GM19324 (cell line): ENCODE measurements at regions not wholly inside any gene's neighbourhood (a gene's known extent, or its start where the extent isn't known, plus 50 kb on each side); places are given as distances from the start of the nearest gene placed in this dataset.
"Not testable (repeated sequence)": the region's sequence is repeated elsewhere in the genome, so short reads cannot be mapped to it uniquely, and the experiment has no call there.

Source experiments
- ATAC-seq: cut with Tn5 transposase; IDR thresholded peaks from one replicate; pipeline ENCODE4 v1.9.1; 2021; ENCODE audit warnings: mild to moderate bottlenecking, moderate library complexity; ENCODE audit not compliant: unreplicated experiment, low FRiP score

- no peak for ATAC-seq
Observed at GRCh38 chr18:42520138-42520537, 565.1 kb downstream of the PIK3C3 start.

DNA sequence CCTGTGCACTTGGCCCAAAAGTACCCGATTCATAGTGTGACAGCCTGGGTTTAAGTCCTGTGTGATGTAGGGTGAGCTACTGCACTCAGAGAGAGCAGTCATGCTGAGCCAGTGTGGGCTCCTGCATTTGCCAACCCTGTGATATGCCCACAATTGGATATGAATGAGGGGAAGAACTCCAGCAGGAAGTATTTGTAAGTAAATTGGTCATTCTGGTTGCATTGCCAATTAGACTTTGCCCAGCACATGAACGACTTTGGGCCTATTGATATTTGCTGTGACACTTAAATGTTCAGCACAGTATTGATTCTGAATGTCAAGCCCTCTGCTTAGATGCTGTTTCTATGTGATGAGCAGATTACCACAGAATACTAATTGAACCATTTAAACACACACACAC lies 570.9 kb downstream of the PIK3C3 start:
- ATAC-seq: no peak

DNA sequence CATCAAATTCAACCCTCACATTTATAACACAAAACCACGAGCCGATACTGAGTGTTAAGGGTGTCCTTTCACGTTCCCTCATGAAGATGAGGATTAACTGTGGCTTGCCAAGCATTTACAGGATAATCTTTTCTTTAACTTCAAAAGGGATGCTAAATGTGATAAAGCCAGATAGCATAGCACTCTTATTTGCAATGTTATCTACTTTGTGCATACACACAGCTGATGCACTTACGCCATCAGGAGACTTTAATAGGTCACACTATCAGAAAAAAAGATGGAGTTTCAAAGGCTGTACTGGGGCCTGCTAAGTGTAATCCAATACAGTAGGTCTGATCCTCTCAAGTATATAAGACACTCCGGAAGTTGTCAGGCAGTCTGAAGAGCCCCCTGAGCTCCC lies 572.7 kb downstream of the PIK3C3 start:
- no peak for ATAC-seq

GRCh38 chr18:42530276-42530675 lies 575.2 kb downstream of the PIK3C3 start:
- ATAC-seq: no peak

- ATAC-seq: no peak
Observed at GRCh38 chr18:42532119-42532518, 577.1 kb downstream of the PIK3C3 start.

DNA sequence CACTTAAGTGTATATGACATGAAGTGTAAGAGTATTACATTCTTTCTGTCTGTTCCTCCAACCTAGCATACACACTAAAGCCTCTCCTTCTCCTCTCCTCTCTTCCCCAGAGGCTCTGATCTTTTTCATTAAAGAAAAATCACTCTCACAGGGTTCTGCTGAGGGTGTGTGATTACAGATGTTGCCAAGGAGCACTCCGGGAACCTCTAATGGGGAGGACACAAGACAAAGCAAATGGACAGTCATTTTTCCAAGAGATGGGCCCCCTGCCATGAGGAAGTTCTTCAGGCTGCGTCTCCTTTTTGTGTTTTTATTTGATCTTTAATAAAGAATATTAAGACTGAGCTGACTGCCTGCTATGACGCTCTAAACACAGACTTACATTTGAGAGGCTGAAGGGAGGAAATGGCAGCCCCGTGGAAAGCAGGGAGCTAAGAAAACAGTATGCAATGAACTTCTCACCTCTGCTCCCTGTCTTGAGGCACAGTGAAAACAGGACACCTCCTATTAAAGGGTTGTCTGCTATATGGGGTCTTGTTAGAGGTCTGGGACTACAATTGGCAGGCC lies 578.1 kb downstream of the PIK3C3 start:
- ATAC-seq: no peak

DNA sequence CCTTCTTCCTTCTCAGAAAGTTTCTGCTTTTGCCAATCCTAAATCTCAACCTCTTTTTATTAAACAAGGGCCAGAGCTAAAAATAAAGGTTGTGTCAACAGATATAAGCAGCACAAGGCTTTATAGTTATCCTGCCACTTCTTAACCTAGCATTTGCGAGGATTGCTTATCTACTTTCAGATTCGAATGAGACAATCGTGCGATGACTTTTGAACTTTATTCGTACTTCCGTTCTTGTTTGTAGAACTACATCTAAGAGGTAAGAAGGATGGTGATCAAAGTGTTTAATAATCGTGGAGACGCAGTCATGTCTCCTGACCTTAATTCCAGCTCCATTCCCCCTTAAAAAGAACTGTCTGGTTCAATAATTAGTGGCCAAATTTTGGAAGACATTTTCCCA lies 578.6 kb downstream of the PIK3C3 start:
- ATAC-seq: no peak

GRCh38 chr18:42534313-42534712 lies 579.3 kb downstream of the PIK3C3 start:
- ATAC-seq: no peak

DNA sequence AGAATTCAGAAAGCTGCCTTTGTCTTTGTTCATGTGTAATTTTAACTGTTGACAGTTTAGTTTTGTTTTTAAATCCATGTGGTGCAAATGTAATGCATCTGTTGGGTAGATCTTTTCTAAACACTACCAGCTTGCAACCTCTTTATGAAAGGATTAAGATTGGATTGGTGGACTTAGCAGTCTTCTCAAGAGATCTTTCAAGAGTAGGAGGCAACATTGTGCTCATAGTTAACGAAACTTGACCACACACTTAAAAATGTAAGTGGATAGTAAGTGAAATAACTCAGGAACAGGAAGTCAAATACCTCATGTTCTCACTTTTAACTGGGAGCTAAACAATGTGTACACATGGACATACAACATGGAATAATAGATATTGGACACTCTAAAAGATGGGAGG lies 579.0 kb downstream of the RIT2 start:
- no peak for ATAC-seq

DNA sequence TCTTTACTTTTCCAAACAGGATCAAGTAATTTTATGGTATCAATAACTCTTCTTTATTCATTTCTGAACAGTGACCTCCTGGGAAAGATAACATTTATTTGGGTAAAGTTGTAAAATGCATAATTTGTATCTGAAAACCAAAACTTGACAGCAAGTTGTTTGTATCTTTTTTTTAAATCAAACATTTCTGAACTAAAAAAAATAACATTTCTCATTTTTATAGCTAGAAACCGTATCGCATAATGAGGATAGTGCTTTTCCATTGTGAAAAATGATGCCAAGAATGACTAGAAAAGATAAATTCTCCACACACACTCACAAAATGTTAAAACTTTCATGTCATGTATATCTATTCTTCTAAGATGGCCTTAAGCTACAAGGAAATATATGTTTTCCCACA lies 578.2 kb downstream of the RIT2 start:
- no peak for ATAC-seq

- no peak for ATAC-seq
Observed at GRCh38 chr18:42544901-42545300, 570.6 kb downstream of the RIT2 start.

DNA sequence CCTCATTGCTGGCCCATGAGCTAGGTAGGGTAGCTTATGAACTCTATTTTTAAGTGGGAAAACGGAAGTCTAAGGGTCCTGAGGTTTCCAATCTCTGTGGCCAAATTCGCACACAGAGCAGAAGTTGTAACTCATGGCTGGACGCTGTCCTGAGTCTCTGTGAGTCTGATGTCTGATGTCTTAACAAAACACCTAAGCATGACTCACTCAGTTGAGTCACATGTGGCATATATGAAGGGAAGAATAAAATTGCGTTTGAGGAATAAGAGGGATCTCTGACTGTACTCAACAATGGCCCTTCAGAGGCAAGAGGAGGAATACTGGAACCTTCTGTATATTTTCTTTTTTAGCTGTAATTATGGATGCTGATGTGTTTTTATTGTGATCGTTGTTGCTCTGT lies 569.7 kb downstream of the RIT2 start:
- no peak for ATAC-seq

- ATAC-seq: no peak
Observed at GRCh38 chr18:42548493-42548892, 567.0 kb downstream of the RIT2 start.

- no peak for ATAC-seq
Observed at GRCh38 chr18:42549596-42549995, 565.9 kb downstream of the RIT2 start.

DNA sequence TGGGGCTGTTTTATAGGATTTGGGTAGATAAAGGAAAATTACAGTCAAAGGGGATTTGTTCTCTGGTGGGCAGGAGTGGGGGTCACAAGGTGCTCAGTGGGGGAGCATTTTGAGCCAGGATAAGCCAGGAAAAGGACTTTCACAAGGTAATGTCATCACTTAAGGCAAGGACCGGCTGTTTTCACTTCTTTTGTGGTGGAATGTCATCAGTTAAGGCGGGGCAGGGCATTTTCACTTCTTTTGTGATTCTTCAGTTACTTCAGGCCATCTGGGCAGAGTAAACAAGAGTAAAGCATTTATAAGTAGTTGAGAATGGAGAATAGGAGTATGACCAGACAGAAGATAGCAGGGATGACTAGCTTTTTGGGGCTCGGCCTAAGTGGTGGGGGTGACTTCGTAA lies 562.9 kb downstream of the RIT2 start:
- not testable (repeated sequence) for ATAC-seq

- no peak for ATAC-seq
Observed at GRCh38 chr18:42559069-42559690, 556.3 kb downstream of the RIT2 start.

DNA sequence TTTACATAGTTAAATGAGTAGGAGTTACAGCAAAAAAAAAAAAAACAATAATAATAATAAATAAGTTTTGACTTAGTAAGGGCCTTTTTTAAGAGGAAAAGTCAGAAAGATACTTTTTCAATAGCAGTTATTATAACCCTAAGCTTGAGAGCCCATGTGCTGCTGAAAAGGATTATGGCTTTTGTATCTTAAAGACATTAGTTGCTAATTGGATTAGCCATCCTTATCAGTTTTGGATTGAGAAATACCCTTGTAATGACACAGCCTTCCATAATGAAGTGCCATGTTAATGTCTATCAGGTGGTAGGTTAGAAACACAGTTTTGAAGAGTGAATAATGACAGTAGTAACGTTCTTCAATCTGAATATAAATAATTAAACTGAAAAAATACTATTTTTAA lies 554.0 kb downstream of the RIT2 start:
- no peak for ATAC-seq

- no peak for ATAC-seq
Observed at GRCh38 chr18:42563995-42564394, 551.5 kb downstream of the RIT2 start.

GRCh38 chr18:42564761-42565160 lies 550.7 kb downstream of the RIT2 start:
- ATAC-seq: no peak

DNA sequence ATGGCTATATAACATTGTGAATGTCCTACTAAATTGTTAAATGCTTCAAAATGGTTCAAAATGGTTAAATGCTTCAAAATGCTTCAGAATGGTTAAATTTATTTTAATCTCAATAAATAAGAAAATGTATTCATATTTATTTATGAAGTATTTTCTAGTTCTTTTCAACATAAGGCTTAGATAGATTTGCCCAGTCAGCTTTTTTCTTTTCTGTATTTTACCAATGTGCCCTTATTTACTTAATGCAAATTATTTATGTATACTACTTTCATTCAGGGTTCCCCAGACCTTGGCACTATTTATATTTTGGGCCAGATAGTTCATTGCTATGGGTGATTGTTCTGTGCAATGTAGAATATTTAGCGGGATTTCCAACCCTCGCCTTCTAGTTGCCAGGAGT lies 546.7 kb downstream of the RIT2 start:
- no peak for ATAC-seq

GRCh38 chr18:42574871-42575270 lies 540.6 kb downstream of the RIT2 start:
- ATAC-seq: no peak

GRCh38 chr18:42576124-42576523 lies 539.4 kb downstream of the RIT2 start:
- ATAC-seq: no peak

- ATAC-seq: no peak
Observed at GRCh38 chr18:42578792-42579191, 536.7 kb downstream of the RIT2 start.
